NB4 (cell line): ENCODE measurements at regions not wholly inside any gene's neighbourhood (a gene's known extent, or its start where the extent isn't known, plus 50 kb on each side); places are given as distances from the start of the nearest gene placed in this dataset.

ENCODE experiments used
- MYC ChIP-seq: IDR thresholded peaks from 2 replicates; pipeline ENCODE4 v1.6.1; 2011; ENCODE audit warnings: low read depth, low read length
- POLR2A ChIP-seq: IDR thresholded peaks from 2 replicates; pipeline ENCODE4 v1.6.1; 2011; ENCODE audit warnings: mild to moderate bottlenecking; ENCODE audit not compliant: insufficient read length; ENCODE audit errors: extremely low read depth
- TF ChIP-seq, protein P1 (sequence below): IDR thresholded peaks from one replicate; pipeline ENCODE4 v1.5.1; 2012; ENCODE audit warnings: low read depth, low read length
- TF ChIP-seq, protein P2 (sequence below): IDR thresholded peaks from 2 replicates; pipeline ENCODE4 v1.6.1; 2011; ENCODE audit warnings: low read depth, low read length

GRCh38 chr2:172284209-172284608 is 143.2 kb upstream of the ITGA6 start:
- TF ChIP-seq, protein P1, sequence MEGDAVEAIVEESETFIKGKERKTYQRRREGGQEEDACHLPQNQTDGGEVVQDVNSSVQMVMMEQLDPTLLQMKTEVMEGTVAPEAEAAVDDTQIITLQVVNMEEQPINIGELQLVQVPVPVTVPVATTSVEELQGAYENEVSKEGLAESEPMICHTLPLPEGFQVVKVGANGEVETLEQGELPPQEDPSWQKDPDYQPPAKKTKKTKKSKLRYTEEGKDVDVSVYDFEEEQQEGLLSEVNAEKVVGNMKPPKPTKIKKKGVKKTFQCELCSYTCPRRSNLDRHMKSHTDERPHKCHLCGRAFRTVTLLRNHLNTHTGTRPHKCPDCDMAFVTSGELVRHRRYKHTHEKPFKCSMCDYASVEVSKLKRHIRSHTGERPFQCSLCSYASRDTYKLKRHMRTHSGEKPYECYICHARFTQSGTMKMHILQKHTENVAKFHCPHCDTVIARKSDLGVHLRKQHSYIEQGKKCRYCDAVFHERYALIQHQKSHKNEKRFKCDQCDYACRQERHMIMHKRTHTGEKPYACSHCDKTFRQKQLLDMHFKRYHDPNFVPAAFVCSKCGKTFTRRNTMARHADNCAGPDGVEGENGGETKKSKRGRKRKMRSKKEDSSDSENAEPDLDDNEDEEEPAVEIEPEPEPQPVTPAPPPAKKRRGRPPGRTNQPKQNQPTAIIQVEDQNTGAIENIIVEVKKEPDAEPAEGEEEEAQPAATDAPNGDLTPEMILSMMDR: no peak
- no peak for TF ChIP-seq POLR2A
- TF ChIP-seq, protein P2, sequence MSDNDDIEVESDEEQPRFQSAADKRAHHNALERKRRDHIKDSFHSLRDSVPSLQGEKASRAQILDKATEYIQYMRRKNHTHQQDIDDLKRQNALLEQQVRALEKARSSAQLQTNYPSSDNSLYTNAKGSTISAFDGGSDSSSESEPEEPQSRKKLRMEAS: no peak
- TF ChIP-seq MYC: no peak
